Activated T-helper 1 cell treated with anti-CD3 and anti-CD28 coated beads, Interleukin-12 subunit alpha, Interleukin-12 subunit beta, Interleukin-2, Interleukin-4 antibody, amounts not matched to agents 30 ng/mL and 10 ng/mL and 1 ng/mL, durations not matched to agents 14 hours and 24 hours and 36 hours (primary cell): ENCODE measurements at regions not wholly inside any gene's neighbourhood (a gene's known extent, or its start where the extent isn't known, plus 50 kb on each side); places are given as distances from the start of the nearest gene placed in this dataset.

ENCODE experiments used
- DNase-seq: peaks from one replicate; pipeline ENCODE4 v3.0.0; 2021; ENCODE audit warnings: low spot score
- H3K27ac Mint-ChIP-seq: one replicate; pipeline ENCODE4 v1.8.0; 2021; ENCODE audit warnings: mild to moderate bottlenecking, mixed read lengths
- H3K27me3 Mint-ChIP-seq: one replicate; pipeline ENCODE4 v1.8.0; 2022; ENCODE audit warnings: mild to moderate bottlenecking, moderate library complexity, mixed read lengths; ENCODE audit not compliant: insufficient read depth
- H3K36me3 Mint-ChIP-seq: one replicate; pipeline ENCODE4 v1.8.0; 2021; ENCODE audit warnings: low read depth, mixed read lengths
- H3K4me1 Mint-ChIP-seq: one replicate; pipeline ENCODE4 v1.8.0; 2021; ENCODE audit warnings: low read depth, mixed read lengths
- H3K4me3 Mint-ChIP-seq: one replicate; pipeline ENCODE4 v1.8.0; 2021; ENCODE audit warnings: mild to moderate bottlenecking, moderate library complexity, mixed read lengths
- H3K9me3 Mint-ChIP-seq: one replicate; pipeline ENCODE4 v1.8.0; 2021; ENCODE audit warnings: mixed read lengths
- intact Hi-C: fragments of 100-400 bp; cut with micrococcal nuclease; formaldehyde crosslinking; loops from one replicate; pipeline ENCODE4 v1.15.1; 2024

- no peak overlapping the region for H3K27ac Mint-ChIP-seq
- H3K27me3 Mint-ChIP-seq: peaks cover 12% of the 10 kb centered on the region
- DNase-seq: no peak
- H3K4me1 Mint-ChIP-seq: peaks cover 13% of the 10 kb centered on the region
- H3K9me3 Mint-ChIP-seq: no peaks in the 10 kb centered on the region
- H3K36me3 Mint-ChIP-seq: no peaks in the 10 kb centered on the region
- no peak overlapping the region for H3K4me3 Mint-ChIP-seq
- intact Hi-C loops: no loop called here
Measured at GRCh38 chr15:70219256-70219895, 121.7 kb upstream of the TLE3 start.

- Mint-ChIP-seq H3K27me3 (peaks cover 12% of the 10 kb centered on the region), H3K4me3 (no peak overlapping the region), H3K27ac (no peak overlapping the region), H3K4me1 (no peaks in the 10 kb centered on the region), H3K9me3 (no peaks in the 10 kb centered on the region), H3K36me3 (no peaks in the 10 kb centered on the region)
- intact Hi-C loops: no loop called here
- no peak for DNase-seq
Measured at GRCh38 chr15:70217226-70218160, 119.8 kb upstream of the TLE3 start.

DNA sequence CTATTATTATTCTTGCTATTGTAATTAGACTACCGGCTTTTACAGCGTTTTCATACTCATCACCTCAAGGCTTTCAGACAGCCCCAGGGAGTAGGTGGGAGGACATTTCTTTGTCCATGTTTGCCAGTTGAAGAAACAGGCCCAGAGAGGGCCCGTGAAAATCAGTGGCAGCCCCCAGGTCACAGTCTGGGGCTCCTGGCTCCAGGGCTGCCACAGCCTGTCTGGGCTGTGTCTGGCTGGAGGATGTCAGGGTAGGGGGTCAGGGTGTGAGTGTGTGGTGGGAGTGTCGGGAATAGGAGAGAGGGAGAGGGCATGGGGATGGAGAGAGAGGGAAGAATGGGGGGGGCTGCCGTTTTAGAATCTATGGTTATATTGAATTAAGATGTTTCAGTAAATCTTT is 118.2 kb upstream of the TLE3 start:
- Mint-ChIP-seq H3K27me3 (peaks cover 14% of the 10 kb centered on the region), H3K27ac (no peak overlapping the region), H3K4me1 (no peaks in the 10 kb centered on the region), H3K9me3 (no peaks in the 10 kb centered on the region), H3K4me3 (no peak overlapping the region), H3K36me3 (no peaks in the 10 kb centered on the region)
- intact Hi-C loops: no loop called here
- DNase-seq: no peak

- no peak overlapping the region for H3K4me3 Mint-ChIP-seq
- DNase-seq: no peak
- no peaks in the 10 kb centered on the region for H3K4me1 Mint-ChIP-seq
- intact Hi-C loops: no loop called here
- no peak overlapping the region for H3K27ac Mint-ChIP-seq
- H3K36me3 Mint-ChIP-seq: no peaks in the 10 kb centered on the region
- no peaks in the 10 kb centered on the region for H3K9me3 Mint-ChIP-seq
- peaks cover 21% of the 10 kb centered on the region for H3K27me3 Mint-ChIP-seq
Measured at GRCh38 chr15:70214941-70215635, 117.4 kb upstream of the TLE3 start.

GRCh38 chr15:70214276-70214675 is 116.6 kb upstream of the TLE3 start:
- intact Hi-C loops: no loop called here
- H3K27me3 Mint-ChIP-seq: peaks cover 26% of the 10 kb centered on the region
- no peak for DNase-seq
- H3K36me3 Mint-ChIP-seq: no peaks in the 10 kb centered on the region
- H3K4me1 Mint-ChIP-seq: no peaks in the 10 kb centered on the region
- no peaks in the 10 kb centered on the region for H3K9me3 Mint-ChIP-seq
- H3K27ac Mint-ChIP-seq: no peak overlapping the region
- no peak overlapping the region for H3K4me3 Mint-ChIP-seq

DNA sequence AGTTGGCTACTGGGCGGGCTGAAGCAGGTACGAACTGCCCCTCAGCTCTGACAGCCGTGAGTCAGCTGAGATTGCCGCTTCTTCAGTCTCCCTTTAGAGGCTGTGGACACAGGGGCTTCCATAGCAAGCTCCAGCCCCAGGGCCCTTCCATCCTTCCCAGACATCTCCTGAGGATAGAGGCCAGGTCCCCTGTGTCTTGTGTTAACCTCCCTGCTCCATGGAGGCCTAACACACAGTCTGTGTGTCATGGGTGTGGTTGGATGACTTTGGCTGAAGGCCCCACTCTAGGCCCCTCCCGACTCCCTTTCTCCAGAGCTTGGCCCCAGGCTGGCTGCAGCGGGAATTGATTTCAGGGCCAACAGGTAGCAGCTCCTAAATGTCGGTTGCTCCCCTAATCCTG is 116.1 kb upstream of the TLE3 start:
- intact Hi-C loops: no loop called here
- Mint-ChIP-seq H3K36me3 (no peaks in the 10 kb centered on the region), H3K4me1 (no peaks in the 10 kb centered on the region), H3K27ac (no peak overlapping the region), H3K9me3 (no peaks in the 10 kb centered on the region), H3K4me3 (no peak overlapping the region), H3K27me3 (peaks cover 31% of the 10 kb centered on the region)
- DNase-seq: no peak

GRCh38 chr15:70212963-70213315 is 115.2 kb upstream of the TLE3 start:
- no peak overlapping the region for H3K27ac Mint-ChIP-seq
- H3K4me3 Mint-ChIP-seq: no peak overlapping the region
- H3K27me3 Mint-ChIP-seq: peaks cover 29% of the 10 kb centered on the region
- no peaks in the 10 kb centered on the region for H3K36me3 Mint-ChIP-seq
- intact Hi-C loops: no loop called here
- H3K9me3 Mint-ChIP-seq: no peaks in the 10 kb centered on the region
- no peaks in the 10 kb centered on the region for H3K4me1 Mint-ChIP-seq
- no peak for DNase-seq

GRCh38 chr15:70212286-70212962 is 114.7 kb upstream of the TLE3 start:
- H3K4me3 Mint-ChIP-seq: no peak overlapping the region

GRCh38 chr15:70210528-70210927 is 112.8 kb upstream of the TLE3 start:
- no peaks in the 10 kb centered on the region for H3K9me3 Mint-ChIP-seq
- H3K4me1 Mint-ChIP-seq: no peaks in the 10 kb centered on the region
- intact Hi-C loops: no loop called here
- H3K36me3 Mint-ChIP-seq: no peaks in the 10 kb centered on the region
- no peak overlapping the region for H3K4me3 Mint-ChIP-seq
- H3K27ac Mint-ChIP-seq: no peak overlapping the region
- DNase-seq: no peak
- peaks cover 40% of the 10 kb centered on the region for H3K27me3 Mint-ChIP-seq

More at GRCh38 chr15:70212286-70212962, 114.7 kb upstream of the TLE3 start:
- no peaks in the 10 kb centered on the region for H3K36me3 Mint-ChIP-seq
- H3K4me1 Mint-ChIP-seq: no peaks in the 10 kb centered on the region
- intact Hi-C loops: no loop called here
- H3K27me3 Mint-ChIP-seq: peaks cover 31% of the 10 kb centered on the region
- H3K9me3 Mint-ChIP-seq: no peaks in the 10 kb centered on the region
- no peak for DNase-seq
- H3K27ac Mint-ChIP-seq: no peak overlapping the region

DNA sequence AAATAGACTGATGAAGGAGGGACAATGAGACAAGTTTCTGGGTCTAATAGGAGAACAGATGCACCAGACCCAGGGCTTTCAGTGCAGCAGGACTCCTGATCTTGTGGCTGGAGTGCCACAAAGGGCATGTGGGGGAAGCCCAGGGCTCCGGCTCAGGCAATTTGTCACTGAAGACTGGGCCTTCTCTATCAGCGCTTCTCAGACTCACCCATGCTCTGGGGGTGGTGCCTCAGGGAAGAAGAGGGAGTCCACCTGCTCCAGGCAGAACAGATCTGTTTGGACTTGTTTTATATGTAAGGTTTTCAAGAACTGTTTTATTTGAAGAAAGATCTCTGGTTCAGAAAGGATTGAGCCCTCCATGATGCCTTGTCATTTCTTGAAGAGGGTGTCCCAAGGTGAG is 112.4 kb upstream of the TLE3 start:
- Mint-ChIP-seq H3K27me3 (peaks cover 37% of the 10 kb centered on the region), H3K36me3 (no peaks in the 10 kb centered on the region), H3K4me3 (no peak overlapping the region), H3K9me3 (no peaks in the 10 kb centered on the region), H3K27ac (no peak overlapping the region), H3K4me1 (no peaks in the 10 kb centered on the region)
- DNase-seq: no peak
- intact Hi-C loops: no loop called here

DNA sequence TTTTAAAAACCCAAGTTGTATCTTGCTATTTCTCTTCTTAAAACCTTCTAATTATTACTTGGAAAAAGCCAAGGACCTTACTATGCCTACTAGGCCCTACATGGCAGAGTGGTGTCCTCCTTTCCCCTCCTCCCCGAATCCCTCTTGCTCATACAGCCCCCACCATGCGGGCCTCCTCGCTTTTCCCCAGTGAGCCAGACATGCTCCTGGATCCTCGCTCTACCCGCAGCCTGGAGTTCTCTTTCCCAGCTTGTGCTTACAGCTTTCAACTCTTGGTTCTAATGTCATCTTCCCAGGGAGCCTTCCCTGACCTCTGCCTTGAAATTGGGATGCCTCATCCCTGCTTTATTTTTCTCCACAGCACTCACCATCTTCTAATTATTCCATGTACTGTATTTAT is 111.8 kb upstream of the TLE3 start:
- H3K4me1 Mint-ChIP-seq: no peaks in the 10 kb centered on the region
- intact Hi-C loops: no loop called here
- peaks cover 37% of the 10 kb centered on the region for H3K27me3 Mint-ChIP-seq
- H3K4me3 Mint-ChIP-seq: no peak overlapping the region
- DNase-seq: no peak
- no peak overlapping the region for H3K27ac Mint-ChIP-seq
- H3K9me3 Mint-ChIP-seq: no peaks in the 10 kb centered on the region
- no peaks in the 10 kb centered on the region for H3K36me3 Mint-ChIP-seq

GRCh38 chr15:70208332-70208731 is 110.6 kb upstream of the TLE3 start:
- no peak overlapping the region for H3K27ac Mint-ChIP-seq
- no peaks in the 10 kb centered on the region for H3K4me1 Mint-ChIP-seq
- H3K9me3 Mint-ChIP-seq: no peaks in the 10 kb centered on the region
- intact Hi-C loops: no loop called here
- no peak overlapping the region for H3K4me3 Mint-ChIP-seq
- H3K27me3 Mint-ChIP-seq: peaks cover 37% of the 10 kb centered on the region
- H3K36me3 Mint-ChIP-seq: no peaks in the 10 kb centered on the region
- DNase-seq: no peak

- no peak overlapping the region for H3K27ac Mint-ChIP-seq
- no peaks in the 10 kb centered on the region for H3K36me3 Mint-ChIP-seq
- H3K9me3 Mint-ChIP-seq: no peaks in the 10 kb centered on the region
- H3K4me1 Mint-ChIP-seq: no peaks in the 10 kb centered on the region
- intact Hi-C loops: no loop called here
- no peak overlapping the region for H3K4me3 Mint-ChIP-seq
- H3K27me3 Mint-ChIP-seq: peaks cover 34% of the 10 kb centered on the region
- no peak for DNase-seq
Measured at GRCh38 chr15:70206668-70207067, 109.0 kb upstream of the TLE3 start.
